SK-N-SH treated with all-trans-retinoic acid at 6 μM for 48 hours (cell line): ENCODE measurements at regions not wholly inside any gene's neighbourhood (a gene's known extent, or its start where the extent isn't known, plus 50 kb on each side); places are given as distances from the start of the nearest gene placed in this dataset.

Experiments
- ATAC-seq: fragments of 200-7000 bp; cut with Tn5 transposase; 3 replicates; pipeline ENCODE4 v1.9.1; 2020; ENCODE audit warnings: mild to moderate bottlenecking, moderate library complexity
- ARNTL ChIP-seq: fragments of 450-650 bp; formaldehyde crosslinking; IDR thresholded peaks from 2 replicates; pipeline ENCODE4 v1.5.0; 2020; ENCODE audit warnings: low read depth, mild to moderate bottlenecking, moderate library complexity, borderline replicate concordance
- BACH2 ChIP-seq: fragments of 250-450 bp; sonication (Bioruptor Pico); IDR thresholded peaks from 2 replicates; pipeline ENCODE4 v1.9.0; 2021; ENCODE audit warnings: mild to moderate bottlenecking, borderline replicate concordance
- CREB5 ChIP-seq: fragments of 250-450 bp; sonication (Bioruptor Pico); IDR thresholded peaks from 2 replicates; pipeline ENCODE4 v1.5.1; 2020; ENCODE audit warnings: low read depth, mild to moderate bottlenecking, moderate library complexity
- CSDC2 ChIP-seq: fragments of 250-450 bp; sonication (Bioruptor Pico); IDR thresholded peaks from 2 replicates; pipeline ENCODE4 v1.5.0; 2020; ENCODE audit warnings: mild to moderate bottlenecking, moderate library complexity
- GLIS3 ChIP-seq: fragments of 250-450 bp; sonication (Bioruptor Pico); IDR thresholded peaks from 2 replicates; pipeline ENCODE4 v1.5.0; 2020; ENCODE audit warnings: mild to moderate bottlenecking, moderate library complexity
- ISL1 ChIP-seq: fragments of 250-450 bp; sonication (Bioruptor Pico); IDR thresholded peaks from 2 replicates; pipeline ENCODE4 v2.1.2; 2022; ENCODE audit warnings: mild to moderate bottlenecking, moderate library complexity
- OSR1 ChIP-seq: fragments of 250-450 bp; sonication (Bioruptor Pico); IDR thresholded peaks from 2 replicates; pipeline ENCODE4 v1.8.0; 2022; ENCODE audit warnings: moderate library complexity, mild to moderate bottlenecking, inconsistent platforms
- PATZ1 ChIP-seq: fragments of 250-450 bp; sonication (Bioruptor Pico); IDR thresholded peaks from 2 replicates; pipeline ENCODE4 v1.8.0; 2020; ENCODE audit warnings: mild to moderate bottlenecking, moderate library complexity, borderline replicate concordance
- POU6F1 ChIP-seq: fragments of 250-450 bp; sonication (Bioruptor Pico); IDR thresholded peaks from 2 replicates; pipeline ENCODE4 v1.8.0; 2021; ENCODE audit warnings: low read depth, mild to moderate bottlenecking, moderate library complexity, borderline replicate concordance
- PPARA ChIP-seq: fragments of 250-450 bp; sonication (Bioruptor Pico); IDR thresholded peaks from 2 replicates; pipeline ENCODE4 v1.5.0; 2020; ENCODE audit warnings: mild to moderate bottlenecking, borderline replicate concordance
- RARB ChIP-seq: fragments of 250-450 bp; sonication (Bioruptor Pico); IDR thresholded peaks from 2 replicates; pipeline ENCODE4 v1.8.0; 2021; ENCODE audit warnings: mild to moderate bottlenecking, moderate library complexity
- SNAI2 ChIP-seq: fragments of 250-450 bp; sonication (Bioruptor Pico); IDR thresholded peaks from 2 replicates; pipeline ENCODE4 v1.5.0; 2020; ENCODE audit warnings: mild to moderate bottlenecking, moderate library complexity
- TCF4 ChIP-seq: fragments of 250-450 bp; sonication (Bioruptor Pico); IDR thresholded peaks from 2 replicates; pipeline ENCODE4 v1.8.0; 2021; ENCODE audit warnings: mild to moderate bottlenecking, moderate library complexity, borderline replicate concordance
- TOX ChIP-seq: fragments of 250-450 bp; sonication (Bioruptor Pico); IDR thresholded peaks from 2 replicates; pipeline ENCODE4 v1.8.0; 2021; ENCODE audit warnings: mild to moderate bottlenecking, moderate library complexity, borderline replicate concordance
- TSHZ2 ChIP-seq: fragments of 250-450 bp; sonication (Bioruptor Pico); IDR thresholded peaks from 2 replicates; pipeline ENCODE4 v1.5.0; 2020; ENCODE audit warnings: mild to moderate bottlenecking, moderate library complexity
- ZC3H10 ChIP-seq: fragments of 250-450 bp; sonication (Bioruptor Pico); IDR thresholded peaks from 2 replicates; pipeline ENCODE4 v1.5.1; 2021; ENCODE audit warnings: mild to moderate bottlenecking, moderate library complexity
- ZFP3 ChIP-seq: fragments of 250-450 bp; sonication (Bioruptor Pico); IDR thresholded peaks from 2 replicates; pipeline ENCODE4 v1.5.0; 2020; ENCODE audit warnings: mild to moderate bottlenecking, moderate library complexity
- ZFP30 ChIP-seq: fragments of 450-650 bp; formaldehyde crosslinking; IDR thresholded peaks from 2 replicates; pipeline ENCODE4 v1.5.0; 2022; ENCODE audit warnings: mild to moderate bottlenecking, moderate library complexity
- ZNF565 ChIP-seq: fragments of 450-650 bp; formaldehyde crosslinking; conservative IDR thresholded peaks from 2 replicates; pipeline ENCODE4 v1.5.0; 2020; ENCODE audit warnings: low read depth, mild to moderate bottlenecking, moderate library complexity
- ZNF70 ChIP-seq: fragments of 450-650 bp; formaldehyde crosslinking; IDR thresholded peaks from 2 replicates; pipeline ENCODE4 v1.5.0; 2020; ENCODE audit warnings: mild to moderate bottlenecking, moderate library complexity
- ZNF8 ChIP-seq: fragments of 450-650 bp; formaldehyde crosslinking; IDR thresholded peaks from 2 replicates; pipeline ENCODE4 v1.5.0; 2020; ENCODE audit warnings: mild to moderate bottlenecking, moderate library complexity

GRCh38 chr7:70846208-70846607 is 285.7 kb upstream of the GALNT17 start:
- ATAC-seq: no peak
- TF ChIP-seq GLIS3 (CRISPR knock-in tag) (no peak), TOX (CRISPR knock-in tag) (no peak), ZC3H10 (CRISPR knock-in tag) (no peak), TSHZ2 (CRISPR knock-in tag) (no peak), PPARA (CRISPR knock-in tag) (no peak), ZFP3 (CRISPR knock-in tag) (no peak), OSR1 (CRISPR knock-in tag) (no peak)

GRCh38 chr7:70849580-70850235 is 282.2 kb upstream of the GALNT17 start:
- no peak for ATAC-seq
- TF ChIP-seq CREB5 (CRISPR knock-in tag) (no peak), TCF4 (no peak), ZNF8 (CRISPR knock-in tag) (no peak), CSDC2 (CRISPR knock-in tag) (no peak), SNAI2 (CRISPR knock-in tag) (no peak), POU6F1 (CRISPR knock-in tag) (no peak), PPARA (CRISPR knock-in tag) (no peak), TSHZ2 (CRISPR knock-in tag) (no peak), ZFP3 (CRISPR knock-in tag) (no peak)

GRCh38 chr7:70855373-70855772 is 276.6 kb upstream of the GALNT17 start:
- no peak for ATAC-seq
- TF ChIP-seq ZFP3 (CRISPR knock-in tag) (no peak), CREB5 (CRISPR knock-in tag) (no peak), POU6F1 (CRISPR knock-in tag) (no peak), BACH2 (CRISPR knock-in tag) (no peak), ISL1 (CRISPR knock-in tag) (no peak), RARB (no peak), TOX (CRISPR knock-in tag) (no peak), ZFP30 (no peak), ARNTL (CRISPR knock-in tag) (no peak), OSR1 (CRISPR knock-in tag) (no peak), ZNF70 (CRISPR knock-in tag) (no peak), CSDC2 (CRISPR knock-in tag) (no peak), PPARA (CRISPR knock-in tag) (no peak), TCF4 (no peak), PATZ1 (CRISPR knock-in tag) (no peak), ZC3H10 (CRISPR knock-in tag) (no peak), ZNF565 (CRISPR knock-in tag) (no peak)
